Cardiac fibroblast (primary cell): ENCODE measurements at regions not wholly inside any gene's neighbourhood (a gene's known extent, or its start where the extent isn't known, plus 50 kb on each side); places are given as distances from the start of the nearest gene placed in this dataset.

Experiments used
- DNase-seq, 2 donors: peaks; one replicate each; pipeline versions ENCODE4 v3.0.0 to v3.0.0-alpha.2; 2010; ENCODE audit warnings: low read depth in 2 of 2
- H3K4me3 ChIP-seq, 2 donors: replicated peaks in 1 of 2; 1 replicate in 1 of 2; 2 replicates in 1 of 2; pipeline ENCODE4 v1.5.1; 2011; ENCODE audit warnings: low read depth in 2 of 2, low read length in 2 of 2, mild to moderate bottlenecking in 2 of 2, moderate library complexity in 1 of 2
- TF ChIP-seq, protein P1 (sequence below): IDR thresholded peaks from one replicate; pipeline ENCODE4 v1.5.1; 2011; ENCODE audit warnings: low read depth, mild to moderate bottlenecking, low read length, inconsistent platforms

DNA sequence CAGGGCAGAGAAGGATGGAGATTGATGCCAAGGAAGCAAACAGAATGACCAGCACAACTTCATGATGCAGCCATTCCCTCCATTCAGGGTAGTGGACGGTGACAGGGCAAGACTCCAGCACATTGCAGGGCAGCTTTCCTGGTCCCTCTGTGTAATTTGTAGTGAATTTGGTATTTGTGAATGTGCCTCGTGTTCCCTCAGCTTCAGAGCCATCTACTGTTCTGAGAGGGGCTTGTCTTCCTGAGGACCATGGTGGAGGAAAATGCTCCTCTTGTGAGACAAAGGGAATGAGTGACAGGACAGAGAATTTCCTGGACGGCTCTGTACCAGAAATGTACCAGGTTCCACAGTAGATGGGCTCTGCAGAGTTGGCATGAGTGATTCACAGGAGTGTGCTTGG, 132.1 kb downstream of the ADRA2A start:
- H3K4me3 ChIP-seq: no peak overlapping the region
- TF ChIP-seq, protein P1, sequence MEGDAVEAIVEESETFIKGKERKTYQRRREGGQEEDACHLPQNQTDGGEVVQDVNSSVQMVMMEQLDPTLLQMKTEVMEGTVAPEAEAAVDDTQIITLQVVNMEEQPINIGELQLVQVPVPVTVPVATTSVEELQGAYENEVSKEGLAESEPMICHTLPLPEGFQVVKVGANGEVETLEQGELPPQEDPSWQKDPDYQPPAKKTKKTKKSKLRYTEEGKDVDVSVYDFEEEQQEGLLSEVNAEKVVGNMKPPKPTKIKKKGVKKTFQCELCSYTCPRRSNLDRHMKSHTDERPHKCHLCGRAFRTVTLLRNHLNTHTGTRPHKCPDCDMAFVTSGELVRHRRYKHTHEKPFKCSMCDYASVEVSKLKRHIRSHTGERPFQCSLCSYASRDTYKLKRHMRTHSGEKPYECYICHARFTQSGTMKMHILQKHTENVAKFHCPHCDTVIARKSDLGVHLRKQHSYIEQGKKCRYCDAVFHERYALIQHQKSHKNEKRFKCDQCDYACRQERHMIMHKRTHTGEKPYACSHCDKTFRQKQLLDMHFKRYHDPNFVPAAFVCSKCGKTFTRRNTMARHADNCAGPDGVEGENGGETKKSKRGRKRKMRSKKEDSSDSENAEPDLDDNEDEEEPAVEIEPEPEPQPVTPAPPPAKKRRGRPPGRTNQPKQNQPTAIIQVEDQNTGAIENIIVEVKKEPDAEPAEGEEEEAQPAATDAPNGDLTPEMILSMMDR: no peak
- DNase-seq: no peak

DNA sequence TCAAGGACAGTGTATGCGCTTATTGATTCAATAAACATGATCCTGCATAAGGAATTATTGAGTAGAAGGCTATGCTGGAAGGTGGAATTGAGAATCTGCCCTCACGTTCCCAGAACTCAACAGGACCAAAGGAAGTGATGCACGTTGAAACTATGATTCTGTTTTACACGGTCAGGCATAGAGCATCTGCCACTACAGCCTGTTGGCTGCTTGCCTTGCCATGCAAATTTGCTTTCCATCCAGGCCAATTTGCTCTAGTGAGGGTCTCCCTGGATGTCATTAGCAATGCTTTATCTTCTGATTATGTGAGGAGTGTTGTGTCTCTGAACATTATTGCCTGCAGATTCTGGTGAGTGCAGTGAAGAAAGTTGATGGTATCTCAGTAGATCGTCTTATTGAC, 132.9 kb downstream of the ADRA2A start:
- TF ChIP-seq, protein P1: no peak
- DNase-seq: no peak
- no peak overlapping the region for H3K4me3 ChIP-seq

DNA sequence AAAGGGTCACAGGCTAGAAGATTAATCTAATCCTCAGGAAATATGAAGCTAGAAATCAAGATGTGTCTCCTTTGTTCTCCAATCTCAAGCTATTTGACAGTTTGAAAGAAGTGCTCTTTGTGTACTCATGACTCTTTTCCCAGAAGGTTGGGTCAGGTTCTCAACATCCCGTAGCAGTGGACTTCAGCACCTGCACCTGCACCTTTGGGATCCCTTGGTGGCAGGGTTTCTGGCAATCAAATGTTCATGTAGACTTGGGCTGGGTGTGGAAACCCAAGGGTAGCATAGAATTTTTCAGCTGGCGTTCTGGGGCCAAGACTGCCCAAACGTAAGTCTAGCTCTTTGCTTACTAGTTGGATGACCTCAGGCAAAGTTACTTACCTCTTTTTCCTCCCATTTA, 134.4 kb downstream of the ADRA2A start:
- TF ChIP-seq, protein P1: no peak
- H3K4me3 ChIP-seq: no peak overlapping the region
- no peak for DNase-seq

DNA sequence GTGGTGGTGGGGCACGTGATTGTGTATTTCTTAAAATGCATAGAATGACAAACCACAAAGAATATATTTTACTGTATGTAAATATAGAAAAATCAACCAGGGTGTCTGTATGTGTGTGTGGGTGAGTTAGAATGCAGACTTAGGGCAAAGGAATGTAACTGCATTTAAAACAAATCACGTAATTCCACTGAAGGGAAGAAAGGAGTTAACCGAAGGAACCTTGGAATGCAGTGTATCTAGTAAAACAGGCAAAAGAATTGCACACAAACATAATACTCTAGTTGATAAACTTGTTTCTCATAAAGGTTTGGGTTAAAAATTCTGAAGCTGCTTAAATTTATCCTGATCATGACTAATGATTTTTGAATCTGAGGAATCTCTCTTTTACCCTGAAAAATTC, 134.9 kb downstream of the ADRA2A start:
- TF ChIP-seq, protein P1: no peak
- peak in 1 of 2 donors; percentile 17 for DNase-seq
- no peak overlapping the region for H3K4me3 ChIP-seq

DNA sequence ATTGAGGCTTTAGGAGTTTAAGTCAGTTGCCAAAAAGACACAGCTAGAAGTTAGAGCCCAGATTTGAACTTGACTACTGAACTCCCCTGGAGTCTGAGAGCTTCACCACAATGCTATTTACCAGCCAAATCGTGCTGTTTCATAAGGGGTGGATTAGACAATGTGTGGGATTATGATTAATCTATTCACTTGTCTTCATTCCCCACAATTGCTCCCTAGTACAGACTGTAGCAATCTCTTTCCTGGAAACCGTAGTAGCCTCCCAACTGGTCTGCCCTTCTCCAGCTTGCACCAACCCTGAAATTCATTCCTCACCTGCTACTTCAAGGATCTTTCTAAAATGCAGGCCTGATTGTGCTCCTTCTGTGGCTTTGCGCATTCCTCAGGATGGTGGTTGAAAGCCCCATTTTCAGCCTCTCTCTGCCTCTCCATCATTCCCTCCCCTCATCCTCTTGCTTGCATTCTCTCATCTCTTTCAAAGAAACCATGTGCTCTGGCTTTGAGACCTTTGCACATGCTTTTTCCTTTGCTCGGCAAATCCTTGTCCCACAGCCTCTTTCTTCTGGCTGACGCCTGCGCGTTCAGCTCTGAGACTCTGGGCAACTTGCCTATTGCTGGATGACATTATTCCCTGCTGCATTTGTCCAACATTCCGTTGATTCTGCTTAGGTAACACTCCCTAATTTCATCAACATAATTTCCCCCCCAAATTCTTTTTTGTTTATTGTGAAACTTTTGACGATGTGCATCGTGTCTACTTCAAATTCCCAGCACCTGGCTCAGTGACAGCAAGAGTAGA, 145.1 kb downstream of the ADRA2A start:
- DNase-seq: no peak
- no peak overlapping the region for H3K4me3 ChIP-seq
- TF ChIP-seq, protein P1: no peak

DNA sequence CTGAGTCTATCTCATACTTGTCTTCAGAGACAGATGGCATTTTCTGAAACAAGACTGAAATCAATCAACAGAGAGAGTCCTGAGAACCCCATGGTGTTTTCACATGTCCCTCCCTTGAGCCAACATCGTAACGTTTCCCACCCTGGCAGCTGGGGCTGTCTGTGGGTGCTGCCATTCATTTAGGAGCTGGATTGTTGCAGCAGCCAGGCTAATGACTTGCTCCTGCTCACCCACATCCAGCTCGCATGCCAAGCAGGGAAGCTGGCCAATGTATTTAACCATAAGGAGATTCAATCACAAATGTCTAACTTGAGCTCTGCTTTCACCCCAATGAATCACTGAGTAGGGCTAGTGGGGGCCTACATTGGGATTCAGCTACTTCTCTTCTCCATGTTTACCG, 146.1 kb downstream of the ADRA2A start:
- H3K4me3 ChIP-seq: no peak overlapping the region
- DNase-seq: no peak
- TF ChIP-seq, protein P1: no peak

DNA sequence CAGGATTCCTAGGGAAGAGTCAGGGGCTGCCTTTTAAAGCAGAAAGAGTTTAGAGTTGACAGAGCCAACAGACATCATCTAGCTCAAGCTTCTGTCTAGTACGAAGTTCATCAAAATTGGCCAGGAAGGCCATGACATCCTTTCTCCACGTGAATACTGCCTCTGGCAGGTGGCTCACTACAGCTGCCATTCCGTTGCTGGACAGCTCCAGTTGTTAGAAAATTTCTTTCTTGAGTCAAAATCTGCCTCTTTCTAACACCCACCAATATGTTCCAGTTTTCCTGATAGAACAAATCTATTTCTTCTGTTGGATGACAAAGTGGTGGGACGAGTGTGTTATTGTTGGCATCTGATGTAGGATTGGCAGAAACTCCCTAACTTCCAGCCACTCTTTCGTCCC, 154.9 kb downstream of the ADRA2A start:
- DNase-seq: no peak
- TF ChIP-seq, protein P1: no peak
- no peak overlapping the region for H3K4me3 ChIP-seq
